ENCODE measurements at regions not wholly inside any gene's neighbourhood (a gene's known extent, or its start where the extent isn't known, plus 50 kb on each side); places are given as distances from the start of the nearest gene placed in this dataset.

DNA sequence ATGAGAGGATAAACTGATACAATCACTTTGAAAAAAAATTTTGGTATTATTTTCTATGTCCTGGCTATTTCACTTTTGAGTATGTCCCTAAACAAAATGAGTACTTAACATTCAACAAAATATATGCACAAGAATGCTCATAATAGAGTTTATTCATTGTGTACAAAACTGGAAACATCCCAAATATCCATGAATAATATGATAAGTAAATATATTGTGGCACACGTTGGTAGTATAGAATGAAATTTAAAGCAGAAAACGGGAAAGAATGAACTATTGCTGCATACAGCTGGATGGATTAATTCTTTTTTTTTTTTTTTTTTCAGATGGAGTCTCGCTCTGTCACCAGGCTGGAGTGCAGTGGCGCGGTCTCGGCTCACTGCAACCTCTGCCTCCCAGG, 725.2 kb downstream of the LTN1 start:
- TF ChIP-seq POLR2AphosphoS5 (IDR thresholded peaks at IDR 0.05; ENCODE audit: low read depth, low read length) = no peak
- TF ChIP-seq, protein P1, sequence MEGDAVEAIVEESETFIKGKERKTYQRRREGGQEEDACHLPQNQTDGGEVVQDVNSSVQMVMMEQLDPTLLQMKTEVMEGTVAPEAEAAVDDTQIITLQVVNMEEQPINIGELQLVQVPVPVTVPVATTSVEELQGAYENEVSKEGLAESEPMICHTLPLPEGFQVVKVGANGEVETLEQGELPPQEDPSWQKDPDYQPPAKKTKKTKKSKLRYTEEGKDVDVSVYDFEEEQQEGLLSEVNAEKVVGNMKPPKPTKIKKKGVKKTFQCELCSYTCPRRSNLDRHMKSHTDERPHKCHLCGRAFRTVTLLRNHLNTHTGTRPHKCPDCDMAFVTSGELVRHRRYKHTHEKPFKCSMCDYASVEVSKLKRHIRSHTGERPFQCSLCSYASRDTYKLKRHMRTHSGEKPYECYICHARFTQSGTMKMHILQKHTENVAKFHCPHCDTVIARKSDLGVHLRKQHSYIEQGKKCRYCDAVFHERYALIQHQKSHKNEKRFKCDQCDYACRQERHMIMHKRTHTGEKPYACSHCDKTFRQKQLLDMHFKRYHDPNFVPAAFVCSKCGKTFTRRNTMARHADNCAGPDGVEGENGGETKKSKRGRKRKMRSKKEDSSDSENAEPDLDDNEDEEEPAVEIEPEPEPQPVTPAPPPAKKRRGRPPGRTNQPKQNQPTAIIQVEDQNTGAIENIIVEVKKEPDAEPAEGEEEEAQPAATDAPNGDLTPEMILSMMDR (IDR thresholded peaks at IDR 0.05) = no peak
